WTC11 (cell line): ENCODE measurements at regions not wholly inside any gene's neighbourhood (a gene's known extent, or its start where the extent isn't known, plus 50 kb on each side); places are given as distances from the start of the nearest gene placed in this dataset.

Experiments used
- FOXJ3 ChIP-seq: sonication (generic); formaldehyde crosslinking; IDR thresholded peaks from 2 replicates; pipeline ENCODE4 v1.9.0; 2021; ENCODE audit warnings: missing genetic modification reagents, mild to moderate bottlenecking, borderline replicate concordance
- NFYB ChIP-seq: sonication (generic); formaldehyde crosslinking; conservative IDR thresholded peaks from 2 replicates; pipeline ENCODE4 v1.8.0; 2022; ENCODE audit warnings: low read depth, missing genetic modification reagents
- NR3C1 ChIP-seq: sonication (generic); formaldehyde crosslinking; conservative IDR thresholded peaks from 2 replicates; pipeline ENCODE4 v1.8.1; 2023; ENCODE audit warnings: low read depth, mild to moderate bottlenecking, missing genetic modification reagents
- OVOL2 ChIP-seq: fragments of 250-450 bp; sonication (Bioruptor Pico); IDR thresholded peaks from 2 replicates; pipeline ENCODE4 v1.9.0; 2021; ENCODE audit warnings: mild to moderate bottlenecking, borderline replicate concordance
- SMAD3 ChIP-seq: sonication (generic); formaldehyde crosslinking; IDR thresholded peaks from 2 replicates; pipeline ENCODE4 v1.8.0; 2022; ENCODE audit warnings: missing genetic modification reagents, mild to moderate bottlenecking, borderline replicate concordance
- SP1 ChIP-seq: sonication (generic); formaldehyde crosslinking; conservative IDR thresholded peaks from 2 replicates; pipeline ENCODE4 v1.8.1; 2022; ENCODE audit warnings: missing genetic modification reagents
- ZNF263 ChIP-seq: sonication (generic); formaldehyde crosslinking; IDR thresholded peaks from 2 replicates; pipeline ENCODE4 v1.8.1; 2022; ENCODE audit warnings: low read depth, mild to moderate bottlenecking, moderate library complexity, missing genetic modification reagents
- TF ChIP-seq, protein P1 (sequence below): fragments of 200-600 bp; IDR thresholded peaks from 2 replicates; pipeline ENCODE4 v1.8.0; 2022; ENCODE audit warnings: antibody characterized with exemption
- TF ChIP-seq, protein P2 (sequence below): sonication (generic); formaldehyde crosslinking; IDR thresholded peaks from 2 replicates; pipeline ENCODE4 v1.8.1; 2022; ENCODE audit warnings: low read depth, missing genetic modification reagents, borderline replicate concordance
- TF ChIP-seq, protein P3 (sequence below): fragments of 250-450 bp; sonication (Bioruptor Pico); conservative IDR thresholded peaks from 2 replicates; pipeline ENCODE4 v1.9.0; 2021; ENCODE audit warnings: mild to moderate bottlenecking
- TF ChIP-seq, protein P4 (sequence below): sonication (generic); formaldehyde crosslinking; IDR thresholded peaks from 2 replicates; pipeline ENCODE4 v1.8.0; 2022; ENCODE audit warnings: mild to moderate bottlenecking, missing genetic modification reagents
- TF ChIP-seq, protein P5 (sequence below): sonication (generic); formaldehyde crosslinking; IDR thresholded peaks from 2 replicates; pipeline ENCODE4 v1.8.1; 2023; ENCODE audit warnings: mild to moderate bottlenecking, moderate library complexity, missing genetic modification reagents
- TF ChIP-seq, protein P6 (sequence below): sonication (generic); formaldehyde crosslinking; IDR thresholded peaks from 2 replicates; pipeline ENCODE4 v1.8.0; 2022; ENCODE audit warnings: mild to moderate bottlenecking, missing genetic modification reagents
- TF ChIP-seq, protein P7 (sequence below): sonication (generic); formaldehyde crosslinking; IDR thresholded peaks from 2 replicates; pipeline ENCODE4 v1.8.1; 2022; ENCODE audit warnings: missing genetic modification reagents, borderline replicate concordance

DNA sequence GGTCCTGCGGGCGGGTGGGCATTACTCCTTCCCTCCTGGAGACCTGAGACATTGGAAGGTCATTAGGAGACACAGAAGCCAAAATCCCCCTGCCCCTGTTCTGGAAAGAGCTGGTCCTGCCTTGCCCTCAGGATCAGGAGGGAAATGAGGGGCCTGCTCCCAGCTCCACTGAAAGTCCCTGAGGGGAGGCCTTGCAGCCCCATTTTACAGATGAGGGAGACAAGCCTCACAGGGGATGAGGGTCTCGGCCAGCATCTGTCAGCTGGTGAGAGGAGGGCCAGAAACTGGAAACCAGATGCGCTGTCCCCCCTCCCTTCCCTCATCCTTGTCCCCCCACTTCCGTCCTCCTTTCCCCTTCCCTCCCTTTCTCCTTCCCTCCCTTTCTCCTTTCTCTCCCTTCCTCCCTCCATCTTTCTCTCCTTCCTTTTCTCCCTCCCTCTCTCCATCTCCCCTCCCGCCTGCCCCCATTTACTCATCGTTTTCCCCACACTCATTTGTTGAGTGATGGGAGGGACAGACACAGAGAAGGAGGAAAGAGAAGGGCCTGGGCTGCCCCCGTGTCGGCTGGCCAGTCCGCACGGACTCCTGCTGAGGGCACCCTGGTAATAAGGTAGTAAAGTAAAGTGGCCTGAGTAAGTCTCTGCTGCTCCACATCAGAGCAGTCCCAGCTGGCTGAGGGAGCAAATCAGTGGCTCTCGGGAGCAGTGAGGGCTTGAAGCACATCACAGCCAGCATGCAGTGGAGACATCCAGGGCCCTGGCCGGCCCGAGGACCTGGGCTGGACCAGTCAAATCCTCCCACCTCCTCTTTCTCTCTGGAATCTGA lies 112.4 kb upstream of the ALDH1A3 start:
- no peak for TF ChIP-seq ZNF263 (CRISPR knock-in tag)
- TF ChIP-seq, protein P1, sequence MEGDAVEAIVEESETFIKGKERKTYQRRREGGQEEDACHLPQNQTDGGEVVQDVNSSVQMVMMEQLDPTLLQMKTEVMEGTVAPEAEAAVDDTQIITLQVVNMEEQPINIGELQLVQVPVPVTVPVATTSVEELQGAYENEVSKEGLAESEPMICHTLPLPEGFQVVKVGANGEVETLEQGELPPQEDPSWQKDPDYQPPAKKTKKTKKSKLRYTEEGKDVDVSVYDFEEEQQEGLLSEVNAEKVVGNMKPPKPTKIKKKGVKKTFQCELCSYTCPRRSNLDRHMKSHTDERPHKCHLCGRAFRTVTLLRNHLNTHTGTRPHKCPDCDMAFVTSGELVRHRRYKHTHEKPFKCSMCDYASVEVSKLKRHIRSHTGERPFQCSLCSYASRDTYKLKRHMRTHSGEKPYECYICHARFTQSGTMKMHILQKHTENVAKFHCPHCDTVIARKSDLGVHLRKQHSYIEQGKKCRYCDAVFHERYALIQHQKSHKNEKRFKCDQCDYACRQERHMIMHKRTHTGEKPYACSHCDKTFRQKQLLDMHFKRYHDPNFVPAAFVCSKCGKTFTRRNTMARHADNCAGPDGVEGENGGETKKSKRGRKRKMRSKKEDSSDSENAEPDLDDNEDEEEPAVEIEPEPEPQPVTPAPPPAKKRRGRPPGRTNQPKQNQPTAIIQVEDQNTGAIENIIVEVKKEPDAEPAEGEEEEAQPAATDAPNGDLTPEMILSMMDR: no peak
- no peak for TF ChIP-seq SMAD3
- no peak for TF ChIP-seq NFYB (CRISPR knock-in tag)
- TF ChIP-seq, protein P2, sequence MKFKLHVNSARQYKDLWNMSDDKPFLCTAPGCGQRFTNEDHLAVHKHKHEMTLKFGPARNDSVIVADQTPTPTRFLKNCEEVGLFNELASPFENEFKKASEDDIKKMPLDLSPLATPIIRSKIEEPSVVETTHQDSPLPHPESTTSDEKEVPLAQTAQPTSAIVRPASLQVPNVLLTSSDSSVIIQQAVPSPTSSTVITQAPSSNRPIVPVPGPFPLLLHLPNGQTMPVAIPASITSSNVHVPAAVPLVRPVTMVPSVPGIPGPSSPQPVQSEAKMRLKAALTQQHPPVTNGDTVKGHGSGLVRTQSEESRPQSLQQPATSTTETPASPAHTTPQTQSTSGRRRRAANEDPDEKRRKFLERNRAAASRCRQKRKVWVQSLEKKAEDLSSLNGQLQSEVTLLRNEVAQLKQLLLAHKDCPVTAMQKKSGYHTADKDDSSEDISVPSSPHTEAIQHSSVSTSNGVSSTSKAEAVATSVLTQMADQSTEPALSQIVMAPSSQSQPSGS (CRISPR knock-in tag): no peak
- TF ChIP-seq, protein P3, sequence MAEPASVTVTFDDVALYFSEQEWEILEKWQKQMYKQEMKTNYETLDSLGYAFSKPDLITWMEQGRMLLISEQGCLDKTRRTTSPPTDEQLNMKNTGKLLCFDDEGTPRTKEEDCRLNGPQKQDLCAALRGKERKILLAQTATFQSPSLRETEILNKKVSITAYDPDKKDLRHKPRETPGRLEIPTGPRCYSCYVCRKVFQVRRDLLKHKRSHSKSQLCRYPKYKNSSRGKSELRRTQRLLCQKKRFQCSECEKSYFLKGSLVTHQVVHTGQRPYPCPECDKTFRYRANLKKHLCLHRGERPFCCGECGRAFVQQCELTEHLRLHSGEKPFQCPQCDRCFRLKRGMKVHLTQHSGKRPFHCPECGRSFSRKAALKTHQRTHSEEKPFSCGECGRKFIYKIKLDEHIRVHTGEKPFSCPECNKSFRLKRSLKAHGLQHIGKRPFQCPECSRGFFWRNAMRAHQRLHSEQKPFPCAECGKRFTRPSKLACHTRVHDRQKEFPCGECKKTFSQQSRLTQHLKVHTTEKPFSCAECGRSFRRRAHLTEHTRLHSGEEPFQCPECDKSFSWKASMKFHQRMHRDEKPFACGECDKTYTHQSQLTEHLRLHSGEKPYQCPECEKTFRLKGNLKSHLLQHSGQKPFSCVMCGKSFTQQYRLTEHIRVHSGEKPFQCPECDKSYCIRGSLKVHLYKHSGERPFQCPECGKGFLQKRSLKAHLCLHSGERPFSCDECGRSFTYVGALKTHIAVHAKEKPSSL: no peak
- TF ChIP-seq, protein P4, sequence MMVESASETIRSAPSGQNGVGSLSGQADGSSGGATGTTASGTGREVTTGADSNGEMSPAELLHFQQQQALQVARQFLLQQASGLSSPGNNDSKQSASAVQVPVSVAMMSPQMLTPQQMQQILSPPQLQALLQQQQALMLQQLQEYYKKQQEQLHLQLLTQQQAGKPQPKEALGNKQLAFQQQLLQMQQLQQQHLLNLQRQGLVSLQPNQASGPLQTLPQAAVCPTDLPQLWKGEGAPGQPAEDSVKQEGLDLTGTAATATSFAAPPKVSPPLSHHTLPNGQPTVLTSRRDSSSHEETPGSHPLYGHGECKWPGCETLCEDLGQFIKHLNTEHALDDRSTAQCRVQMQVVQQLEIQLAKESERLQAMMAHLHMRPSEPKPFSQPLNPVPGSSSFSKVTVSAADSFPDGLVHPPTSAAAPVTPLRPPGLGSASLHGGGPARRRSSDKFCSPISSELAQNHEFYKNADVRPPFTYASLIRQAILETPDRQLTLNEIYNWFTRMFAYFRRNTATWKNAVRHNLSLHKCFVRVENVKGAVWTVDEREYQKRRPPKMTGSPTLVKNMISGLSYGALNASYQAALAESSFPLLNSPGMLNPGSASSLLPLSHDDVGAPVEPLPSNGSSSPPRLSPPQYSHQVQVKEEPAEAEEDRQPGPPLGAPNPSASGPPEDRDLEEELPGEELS: no peak
- TF ChIP-seq, protein P5, sequence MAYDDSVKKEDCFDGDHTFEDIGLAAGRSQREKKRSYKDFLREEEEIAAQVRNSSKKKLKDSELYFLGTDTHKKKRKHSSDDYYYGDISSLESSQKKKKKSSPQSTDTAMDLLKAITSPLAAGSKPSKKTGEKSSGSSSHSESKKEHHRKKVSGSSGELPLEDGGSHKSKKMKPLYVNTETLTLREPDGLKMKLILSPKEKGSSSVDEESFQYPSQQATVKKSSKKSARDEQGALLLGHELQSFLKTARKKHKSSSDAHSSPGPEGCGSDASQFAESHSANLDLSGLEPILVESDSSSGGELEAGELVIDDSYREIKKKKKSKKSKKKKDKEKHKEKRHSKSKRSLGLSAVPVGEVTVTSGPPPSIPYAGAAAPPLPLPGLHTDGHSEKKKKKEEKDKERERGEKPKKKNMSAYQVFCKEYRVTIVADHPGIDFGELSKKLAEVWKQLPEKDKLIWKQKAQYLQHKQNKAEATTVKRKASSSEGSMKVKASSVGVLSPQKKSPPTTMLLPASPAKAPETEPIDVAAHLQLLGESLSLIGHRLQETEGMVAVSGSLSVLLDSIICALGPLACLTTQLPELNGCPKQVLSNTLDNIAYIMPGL (CRISPR knock-in tag): no peak
- no peak for TF ChIP-seq NR3C1 (CRISPR knock-in tag)
- TF ChIP-seq SP1 (CRISPR knock-in tag): no peak
- TF ChIP-seq OVOL2 (CRISPR knock-in tag): no peak
- no peak for TF ChIP-seq FOXJ3
- TF ChIP-seq, protein P6, sequence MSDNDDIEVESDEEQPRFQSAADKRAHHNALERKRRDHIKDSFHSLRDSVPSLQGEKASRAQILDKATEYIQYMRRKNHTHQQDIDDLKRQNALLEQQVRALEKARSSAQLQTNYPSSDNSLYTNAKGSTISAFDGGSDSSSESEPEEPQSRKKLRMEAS: no peak
- TF ChIP-seq, protein P7, sequence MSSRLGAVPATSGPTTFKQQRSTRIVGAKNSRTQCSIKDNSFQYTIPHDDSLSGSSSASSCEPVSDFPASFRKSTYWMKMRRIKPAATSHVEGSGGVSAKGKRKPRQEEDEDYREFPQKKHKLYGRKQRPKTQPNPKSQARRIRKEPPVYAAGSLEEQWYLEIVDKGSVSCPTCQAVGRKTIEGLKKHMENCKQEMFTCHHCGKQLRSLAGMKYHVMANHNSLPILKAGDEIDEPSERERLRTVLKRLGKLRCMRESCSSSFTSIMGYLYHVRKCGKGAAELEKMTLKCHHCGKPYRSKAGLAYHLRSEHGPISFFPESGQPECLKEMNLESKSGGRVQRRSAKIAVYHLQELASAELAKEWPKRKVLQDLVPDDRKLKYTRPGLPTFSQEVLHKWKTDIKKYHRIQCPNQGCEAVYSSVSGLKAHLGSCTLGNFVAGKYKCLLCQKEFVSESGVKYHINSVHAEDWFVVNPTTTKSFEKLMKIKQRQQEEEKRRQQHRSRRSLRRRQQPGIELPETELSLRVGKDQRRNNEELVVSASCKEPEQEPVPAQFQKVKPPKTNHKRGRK (CRISPR knock-in tag): no peak
